Nephron (organoid): ENCODE measurements at regions not wholly inside any gene's neighbourhood (a gene's known extent, or its start where the extent isn't known, plus 50 kb on each side); places are given as distances from the start of the nearest gene placed in this dataset.

Experiments
- H3K27ac Mint-ChIP-seq, 3 experiments: 2 replicates each; pipeline ENCODE4 v1.8.0; 2020; ENCODE audit warnings: mixed read lengths in 3 of 3, mild to moderate bottlenecking in 2 of 3, moderate library complexity in 1 of 3
- H3K27me3 Mint-ChIP-seq: 2 replicates; pipeline ENCODE4 v1.8.0; 2021; ENCODE audit warnings: low read depth, mild to moderate bottlenecking, moderate library complexity, mixed read lengths
- H3K36me3 Mint-ChIP-seq: 2 replicates; pipeline ENCODE4 v1.8.0; 2020; ENCODE audit warnings: low read depth, mixed read lengths
- H3K4me1 Mint-ChIP-seq: 2 replicates; pipeline ENCODE4 v1.8.0; 2020; ENCODE audit warnings: mixed read lengths
- H3K4me3 Mint-ChIP-seq, 3 experiments: 2 replicates each; pipeline ENCODE4 v1.8.0; 2020; ENCODE audit warnings: mild to moderate bottlenecking in 3 of 3, mixed read lengths in 3 of 3, moderate library complexity in 2 of 3
- H3K9me3 Mint-ChIP-seq: 2 replicates; pipeline ENCODE4 v1.8.0; 2020; ENCODE audit warnings: mixed read lengths
- CTCF ChIP-seq, 3 experiments: fragments of 200-600 bp; sonication (generic); IDR thresholded peaks; one replicate each; pipeline ENCODE4 v1.5.0; 2021; ENCODE audit warnings: antibody characterized with exemption in 3 of 3; ENCODE audit not compliant: unreplicated experiment in 3 of 3

- no peak overlapping the region for H3K4me3 Mint-ChIP-seq
- no peaks in the 10 kb centered on the region for H3K4me1 Mint-ChIP-seq
- H3K36me3 Mint-ChIP-seq, result no peaks in the 10 kb centered on the region
- H3K9me3 Mint-ChIP-seq, result no peaks in the 10 kb centered on the region
- no peak for TF ChIP-seq CTCF (IDR thresholded peaks at IDR 0.05; ENCODE audit: unreplicated experiment in 3 of 3)
- H3K27ac Mint-ChIP-seq, result no peak overlapping the region
- peaks cover 4% of the 10 kb centered on the region for H3K27me3 Mint-ChIP-seq
Observed at GRCh38 chr2:212712466-212712865, 173.9 kb upstream of the ERBB4 start.

- Mint-ChIP-seq H3K9me3 (no peaks in the 10 kb centered on the region), H3K27ac (no peak overlapping the region), H3K4me3 (no peak overlapping the region), H3K27me3 (peaks cover 3% of the 10 kb centered on the region), H3K4me1 (no peaks in the 10 kb centered on the region), H3K36me3 (no peaks in the 10 kb centered on the region)
- no peak for TF ChIP-seq CTCF (IDR thresholded peaks at IDR 0.05; ENCODE audit: unreplicated experiment in 3 of 3)
Observed at GRCh38 chr2:212711856-212712255, 173.3 kb upstream of the ERBB4 start.

- TF ChIP-seq CTCF (IDR thresholded peaks at IDR 0.05; ENCODE audit: unreplicated experiment in 3 of 3), result no peak
- Mint-ChIP-seq H3K9me3 (no peaks in the 10 kb centered on the region), H3K27ac (no peak overlapping the region), H3K27me3 (no peaks in the 10 kb centered on the region), H3K4me3 (no peak overlapping the region), H3K36me3 (no peaks in the 10 kb centered on the region), H3K4me1 (no peaks in the 10 kb centered on the region)
Observed at GRCh38 chr2:212709280-212709679, 170.7 kb upstream of the ERBB4 start.

- Mint-ChIP-seq H3K36me3 (no peaks in the 10 kb centered on the region), H3K27me3 (no peaks in the 10 kb centered on the region), H3K27ac (no peak overlapping the region), H3K9me3 (no peaks in the 10 kb centered on the region), H3K4me1 (no peaks in the 10 kb centered on the region), H3K4me3 (no peak overlapping the region)
- TF ChIP-seq CTCF (IDR thresholded peaks at IDR 0.05; ENCODE audit: unreplicated experiment in 3 of 3), result no peak
Observed at GRCh38 chr2:212708355-212708754, 169.8 kb upstream of the ERBB4 start.

- Mint-ChIP-seq H3K36me3 (no peaks in the 10 kb centered on the region), H3K9me3 (no peaks in the 10 kb centered on the region), H3K27ac (no peak overlapping the region), H3K4me1 (peaks cover 18% of the 10 kb centered on the region), H3K27me3 (peaks cover 3% of the 10 kb centered on the region), H3K4me3 (no peak overlapping the region)
- no peak for TF ChIP-seq CTCF (IDR thresholded peaks at IDR 0.05; ENCODE audit: unreplicated experiment in 3 of 3)
Observed at GRCh38 chr2:212695426-212695825, 156.8 kb upstream of the ERBB4 start.

GRCh38 chr2:212694398-212694797 lies 155.8 kb upstream of the ERBB4 start:
- no peak overlapping the region for H3K4me3 Mint-ChIP-seq
- no peak overlapping the region for H3K27ac Mint-ChIP-seq
- H3K9me3 Mint-ChIP-seq, result no peaks in the 10 kb centered on the region
- no peaks in the 10 kb centered on the region for H3K36me3 Mint-ChIP-seq
- TF ChIP-seq CTCF (IDR thresholded peaks at IDR 0.05; ENCODE audit: unreplicated experiment in 3 of 3), result no peak
- peaks cover 18% of the 10 kb centered on the region for H3K4me1 Mint-ChIP-seq
- peaks cover 3% of the 10 kb centered on the region for H3K27me3 Mint-ChIP-seq
